NCI-H774 (cell line): ENCODE measurements at regions not wholly inside any gene's neighbourhood (a gene's known extent, or its start where the extent isn't known, plus 50 kb on each side); places are given as distances from the start of the nearest gene placed in this dataset.

Source experiments
- DNase-seq: peaks from one replicate; lab custom pipeline; 2025; lab: John Stamatoyannopoulos, UW

- peak; percentile 87 for DNase-seq
These were observed 98.0 kb downstream of the INSIG2 start for GRCh38 chr2:118186110-118186857.

- peak; percentile 64 for DNase-seq
These were observed 97.2 kb downstream of the INSIG2 start for GRCh38 chr2:118185210-118186109.

- DNase-seq: no peak
These were observed 95.1 kb downstream of the INSIG2 start for GRCh38 chr2:118183381-118183780.

- no peak for DNase-seq
These were observed 91.2 kb downstream of the INSIG2 start for GRCh38 chr2:118179445-118179844.

GRCh38 chr2:118177884-118178283 is 89.6 kb downstream of the INSIG2 start:
- no peak for DNase-seq

GRCh38 chr2:118177318-118177717 is 89.0 kb downstream of the INSIG2 start:
- DNase-seq: no peak

- no peak for DNase-seq
These were observed 88.3 kb downstream of the INSIG2 start for GRCh38 chr2:118176601-118177000.

GRCh38 chr2:118171546-118171945 is 83.3 kb downstream of the INSIG2 start:
- DNase-seq: no peak

- DNase-seq: no peak
These were observed 81.2 kb downstream of the INSIG2 start for GRCh38 chr2:118169359-118170005.

GRCh38 chr2:118168615-118169014 is 80.3 kb downstream of the INSIG2 start:
- no peak for DNase-seq

GRCh38 chr2:118167026-118167425 is 78.8 kb downstream of the INSIG2 start:
- no peak for DNase-seq

GRCh38 chr2:118166242-118166641 is 78.0 kb downstream of the INSIG2 start:
- no peak for DNase-seq

GRCh38 chr2:118165595-118165994 is 77.3 kb downstream of the INSIG2 start:
- DNase-seq: no peak
